Astrocyte (in vitro differentiated cells and primary cell): ENCODE measurements at regions not wholly inside any gene's neighbourhood (a gene's known extent, or its start where the extent isn't known, plus 50 kb on each side); places are given as distances from the start of the nearest gene placed in this dataset.

Experiments used
- DNase-seq: peaks from one replicate; pipeline ENCODE4 v3.0.0-alpha.2; 2010; ENCODE audit warnings: low read depth
- FAIRE-seq: peaks from 2 replicates; lab custom pipeline; 2011; peaks lifted over from hg19 to GRCh38; lab: Jason Lieb, UNC
- H2AFZ ChIP-seq: 2 replicates; pipeline ENCODE4 v1.6.0; 2012; ENCODE audit warnings: low read depth, low read length, inconsistent platforms
- H3K27ac ChIP-seq: 2 replicates; pipeline ENCODE4 v1.5.1; 2011; ENCODE audit warnings: low read depth, low read length, inconsistent platforms
- H3K27me3 ChIP-seq: 2 replicates; pipeline ENCODE4 v1.6.0; 2011; ENCODE audit warnings: low read length, inconsistent platforms; ENCODE audit not compliant: insufficient read depth
- H3K36me3 ChIP-seq: 2 replicates; pipeline ENCODE4 v1.5.1; 2011; ENCODE audit warnings: low read length, inconsistent platforms; ENCODE audit not compliant: insufficient read depth
- H3K4me1 ChIP-seq: 2 replicates; pipeline ENCODE4 v1.5.1; 2011; ENCODE audit warnings: low read length, inconsistent platforms; ENCODE audit not compliant: insufficient read depth
- H3K4me2 ChIP-seq: 2 replicates; pipeline ENCODE4 v1.6.0; 2012; ENCODE audit warnings: low read length, inconsistent platforms
- H3K4me3 ChIP-seq: 2 replicates; pipeline ENCODE4 v1.5.1; 2011; ENCODE audit warnings: low read depth, mild to moderate bottlenecking, low read length, inconsistent platforms; ENCODE audit not compliant: insufficient read depth
- H3K79me2 ChIP-seq: 2 replicates; pipeline ENCODE4 v1.6.0; 2012; ENCODE audit warnings: mild to moderate bottlenecking, low read length, inconsistent platforms; ENCODE audit not compliant: insufficient read depth
- H3K9ac ChIP-seq: 2 replicates; pipeline ENCODE4 v1.6.0; 2012; ENCODE audit warnings: mild to moderate bottlenecking, low read length, inconsistent platforms
- H3K9me3 ChIP-seq: 2 replicates; pipeline ENCODE4 v1.5.1; 2012; ENCODE audit warnings: low read depth, mild to moderate bottlenecking, low read length, inconsistent platforms; ENCODE audit not compliant: insufficient read depth
- H4K20me1 ChIP-seq: 2 replicates; pipeline ENCODE4 v1.6.0; 2012; ENCODE audit warnings: low read length, inconsistent platforms; ENCODE audit not compliant: insufficient read depth
- H3K27ac Mint-ChIP-seq: one replicate; pipeline ENCODE4 v1.8.0; 2021; ENCODE audit warnings: mild to moderate bottlenecking, mixed read lengths; ENCODE audit not compliant: unreplicated experiment
- H3K27me3 Mint-ChIP-seq: one replicate; pipeline ENCODE4 v1.8.0; 2021; ENCODE audit warnings: low read depth, mixed read lengths; ENCODE audit not compliant: unreplicated experiment
- H3K36me3 Mint-ChIP-seq: one replicate; pipeline ENCODE4 v1.8.0; 2021; ENCODE audit warnings: low read depth, mixed read lengths; ENCODE audit not compliant: unreplicated experiment
- H3K4me1 Mint-ChIP-seq: one replicate; pipeline ENCODE4 v1.8.0; 2021; ENCODE audit warnings: low read depth, mixed read lengths; ENCODE audit not compliant: unreplicated experiment
- H3K4me3 Mint-ChIP-seq: one replicate; pipeline ENCODE4 v1.8.0; 2021; ENCODE audit warnings: mild to moderate bottlenecking, moderate library complexity, mixed read lengths; ENCODE audit not compliant: unreplicated experiment
- H3K9me3 Mint-ChIP-seq: one replicate; pipeline ENCODE4 v1.8.0; 2021; ENCODE audit warnings: mild to moderate bottlenecking, mixed read lengths; ENCODE audit not compliant: unreplicated experiment
- EZH2 ChIP-seq: IDR thresholded peaks from 2 replicates; pipeline ENCODE4 v1.6.1; 2012; ENCODE audit warnings: mild to moderate bottlenecking, low read length, inconsistent platforms; ENCODE audit not compliant: insufficient read depth
- TF ChIP-seq, protein P1 (sequence below): IDR thresholded peaks from 2 replicates; pipeline ENCODE4 v1.5.1; 2011; ENCODE audit warnings: low read depth, mild to moderate bottlenecking, inconsistent platforms, low read length, moderate library complexity; ENCODE audit not compliant: insufficient read depth

GRCh38 chr12:118747771-118748170 is 233.6 kb upstream of the SRRM4 start:
- no peak for DNase-seq
- H3K27me3 Mint-ChIP-seq, result peaks cover 2% of the 10 kb centered on the region
- FAIRE-seq, result no peak
- Histone ChIP-seq H4K20me1 (no peaks in the 10 kb centered on the region), H3K27me3 (no peaks in the 10 kb centered on the region), H3K27ac (no peak overlapping the region), H3K79me2 (no peaks in the 10 kb centered on the region), H3K9ac (no peak overlapping the region), H2AFZ (no peak overlapping the region), H3K4me2 (no peak overlapping the region), H3K4me3 (no peak overlapping the region), H3K4me1 (no peaks in the 10 kb centered on the region), H3K9me3 (peaks cover 7% of the 10 kb centered on the region), H3K36me3 (no peaks in the 10 kb centered on the region)
- no peak overlapping the region for H3K27ac Mint-ChIP-seq
- H3K36me3 Mint-ChIP-seq, result no peaks in the 10 kb centered on the region
- no peaks in the 10 kb centered on the region for H3K4me1 Mint-ChIP-seq
- no peaks in the 10 kb centered on the region for H3K9me3 Mint-ChIP-seq
- no peak for TF ChIP-seq EZH2
- TF ChIP-seq, protein P1, sequence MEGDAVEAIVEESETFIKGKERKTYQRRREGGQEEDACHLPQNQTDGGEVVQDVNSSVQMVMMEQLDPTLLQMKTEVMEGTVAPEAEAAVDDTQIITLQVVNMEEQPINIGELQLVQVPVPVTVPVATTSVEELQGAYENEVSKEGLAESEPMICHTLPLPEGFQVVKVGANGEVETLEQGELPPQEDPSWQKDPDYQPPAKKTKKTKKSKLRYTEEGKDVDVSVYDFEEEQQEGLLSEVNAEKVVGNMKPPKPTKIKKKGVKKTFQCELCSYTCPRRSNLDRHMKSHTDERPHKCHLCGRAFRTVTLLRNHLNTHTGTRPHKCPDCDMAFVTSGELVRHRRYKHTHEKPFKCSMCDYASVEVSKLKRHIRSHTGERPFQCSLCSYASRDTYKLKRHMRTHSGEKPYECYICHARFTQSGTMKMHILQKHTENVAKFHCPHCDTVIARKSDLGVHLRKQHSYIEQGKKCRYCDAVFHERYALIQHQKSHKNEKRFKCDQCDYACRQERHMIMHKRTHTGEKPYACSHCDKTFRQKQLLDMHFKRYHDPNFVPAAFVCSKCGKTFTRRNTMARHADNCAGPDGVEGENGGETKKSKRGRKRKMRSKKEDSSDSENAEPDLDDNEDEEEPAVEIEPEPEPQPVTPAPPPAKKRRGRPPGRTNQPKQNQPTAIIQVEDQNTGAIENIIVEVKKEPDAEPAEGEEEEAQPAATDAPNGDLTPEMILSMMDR, result no peak
- no peak overlapping the region for H3K4me3 Mint-ChIP-seq

GRCh38 chr12:118748478-118749380 is 232.6 kb upstream of the SRRM4 start:
- no peaks in the 10 kb centered on the region for H3K27me3 ChIP-seq
- Mint-ChIP-seq H3K4me1 (no peaks in the 10 kb centered on the region), H3K4me3 (no peak overlapping the region), H3K36me3 (no peaks in the 10 kb centered on the region), H3K9me3 (peaks cover 1% of the 10 kb centered on the region), H3K27ac (no peak overlapping the region), H3K27me3 (peaks cover 2% of the 10 kb centered on the region)
- no peaks in the 10 kb centered on the region for H3K4me1 ChIP-seq
- H3K9me3 ChIP-seq, result peaks cover 7% of the 10 kb centered on the region
- H3K79me2 ChIP-seq, result no peaks in the 10 kb centered on the region
- no peak overlapping the region for H3K27ac ChIP-seq
- no peaks in the 10 kb centered on the region for H3K36me3 ChIP-seq
- H3K4me2 ChIP-seq, result no peak overlapping the region
- DNase-seq (no peak), FAIRE-seq (no peak)
- TF ChIP-seq, protein P1, result no peak
- no peak for TF ChIP-seq EZH2
- H3K9ac ChIP-seq, result no peak overlapping the region
- no peak overlapping the region for H3K4me3 ChIP-seq
- H4K20me1 ChIP-seq, result no peaks in the 10 kb centered on the region
- no peak overlapping the region for H2AFZ ChIP-seq

DNA sequence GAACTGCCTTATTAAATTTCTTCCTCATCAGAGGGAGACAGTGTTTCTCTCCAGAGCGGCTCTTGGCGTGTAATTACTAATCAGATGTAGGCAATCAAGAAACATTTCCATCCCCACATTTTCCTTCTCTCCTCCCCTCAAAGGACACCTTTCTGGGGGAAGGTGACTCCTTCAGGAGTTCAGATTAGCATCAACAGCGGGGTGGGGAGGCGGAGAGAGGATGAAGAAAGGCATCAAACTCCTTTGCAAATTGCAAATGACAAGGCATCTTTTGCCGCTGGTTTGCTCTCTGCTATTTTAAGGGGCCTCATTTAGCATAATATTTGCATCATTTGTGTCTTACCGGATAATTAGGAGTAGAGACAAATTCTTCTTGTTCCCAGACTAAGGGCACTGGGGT is 231.7 kb upstream of the SRRM4 start:
- no peak for FAIRE-seq
- no peak overlapping the region for H3K9ac ChIP-seq
- H3K36me3 Mint-ChIP-seq, result no peaks in the 10 kb centered on the region
- H3K27ac ChIP-seq, result no peak overlapping the region
- H3K9me3 Mint-ChIP-seq, result peaks cover 1% of the 10 kb centered on the region
- no peak overlapping the region for H3K4me3 ChIP-seq
- no peaks in the 10 kb centered on the region for H3K36me3 ChIP-seq
- H3K27me3 Mint-ChIP-seq, result peaks cover 2% of the 10 kb centered on the region
- no peaks in the 10 kb centered on the region for H4K20me1 ChIP-seq
- H3K4me1 Mint-ChIP-seq, result no peaks in the 10 kb centered on the region
- H3K4me1 ChIP-seq, result no peaks in the 10 kb centered on the region
- peaks cover 7% of the 10 kb centered on the region for H3K9me3 ChIP-seq
- no peak overlapping the region for H3K4me2 ChIP-seq
- no peak for TF ChIP-seq EZH2
- TF ChIP-seq, protein P1, result no peak
- H3K79me2 ChIP-seq, result no peaks in the 10 kb centered on the region
- no peak overlapping the region for H3K4me3 Mint-ChIP-seq
- DNase-seq, result no peak
- H3K27ac Mint-ChIP-seq, result no peak overlapping the region
- H3K27me3 ChIP-seq, result no peaks in the 10 kb centered on the region
- H2AFZ ChIP-seq, result no peak overlapping the region
